DOHH2 (cell line): ENCODE measurements at regions not wholly inside any gene's neighbourhood (a gene's known extent, or its start where the extent isn't known, plus 50 kb on each side); places are given as distances from the start of the nearest gene placed in this dataset.

Experiments used
- H3F3A ChIP-seq: fragments of 200-600 bp; sonication (generic), shearing (Covaris generic); 2 replicates; pipeline ENCODE4 v1.6.0; 2016; ENCODE audit warnings: antibody characterized with exemption, mild to moderate bottlenecking; ENCODE audit not compliant: control insufficient read depth, insufficient read depth
- H3K27ac ChIP-seq: fragments of 200-600 bp; sonication (generic); 2 replicates; pipeline ENCODE4 v1.5.1; 2014; ENCODE audit warnings: low read depth, mild to moderate bottlenecking, low read length, moderate library complexity
- H3K27me3 ChIP-seq: fragments of 200-600 bp; sonication (generic); 2 replicates; pipeline ENCODE4 v1.6.1; 2014; ENCODE audit warnings: mild to moderate bottlenecking, low read length, mixed read lengths; ENCODE audit not compliant: control insufficient read depth
- H3K36me3 ChIP-seq: fragments of 200-600 bp; sonication (generic); 2 replicates; pipeline ENCODE4 v1.6.1; 2014; ENCODE audit warnings: mild to moderate bottlenecking, low read length, moderate library complexity, mixed read lengths; ENCODE audit not compliant: control insufficient read depth
- H3K4me1 ChIP-seq: fragments of 200-600 bp; sonication (generic); 2 replicates; pipeline ENCODE4 v1.6.1; 2014; ENCODE audit warnings: mild to moderate bottlenecking, low read length, mixed read lengths; ENCODE audit not compliant: control insufficient read depth
- H3K4me2 ChIP-seq: fragments of 200-600 bp; sonication (generic); 2 replicates; pipeline ENCODE4 v1.6.0; 2014; ENCODE audit warnings: mild to moderate bottlenecking, low read length, moderate library complexity
- H3K4me3 ChIP-seq: fragments of 200-600 bp; sonication (generic); 2 replicates; pipeline ENCODE4 v1.5.1; 2014; ENCODE audit warnings: mild to moderate bottlenecking, low read length, mixed read lengths
- H3K79me2 ChIP-seq: fragments of 200-600 bp; sonication (generic); 2 replicates; pipeline ENCODE4 v1.6.1; 2014; ENCODE audit warnings: mild to moderate bottlenecking, low read length, mixed read lengths; ENCODE audit not compliant: control insufficient read depth
- H3K9me2 ChIP-seq: fragments of 200-600 bp; sonication (generic); replicated peaks from 2 replicates; pipeline ENCODE4 v1.6.1; 2014; ENCODE audit warnings: mild to moderate bottlenecking, low read length, mixed read lengths; ENCODE audit not compliant: control insufficient read depth
- H3K9me3 ChIP-seq: fragments of 200-600 bp; sonication (generic); 2 replicates; pipeline ENCODE4 v1.6.1; 2014; ENCODE audit warnings: antibody characterized with exemption, low read length, mixed read lengths; ENCODE audit not compliant: control insufficient read depth, insufficient read depth
- H4K20me1 ChIP-seq: fragments of 200-600 bp; sonication (generic); 2 replicates; pipeline ENCODE4 v1.6.0; 2014; ENCODE audit warnings: low read depth, mild to moderate bottlenecking, antibody characterized with exemption, low read length, moderate library complexity; ENCODE audit not compliant: control insufficient read depth, insufficient read depth
- CTCF ChIP-seq: fragments of 200-600 bp; sonication (generic); IDR thresholded peaks from one replicate; pipeline ENCODE4 v1.5.1; 2014; ENCODE audit warnings: antibody characterized with exemption, mild to moderate bottlenecking, low read depth, low read length; ENCODE audit not compliant: poor library complexity, severe bottlenecking
- EZH2phosphoT487 ChIP-seq: fragments of 200-600 bp; sonication (generic); IDR thresholded peaks from 2 replicates; pipeline ENCODE4 v1.6.1; 2017; ENCODE audit warnings: borderline replicate concordance, mild to moderate bottlenecking, antibody characterized with exemption, low read length, moderate library complexity, mixed read lengths

GRCh38 chr22:34067031-34067430, 146.8 kb upstream of the LARGE1 start:
- H3K4me2 ChIP-seq: no peak overlapping the region
- no peak overlapping the region for H3K4me3 ChIP-seq
- TF ChIP-seq EZH2phosphoT487 (no peak), CTCF (no peak)
- no peaks in the 10 kb centered on the region for H3K27me3 ChIP-seq
- H3K36me3 ChIP-seq: no peaks in the 10 kb centered on the region
- H3K27ac ChIP-seq: no peak overlapping the region
- H3K4me1 ChIP-seq: no peaks in the 10 kb centered on the region
- H3K79me2 ChIP-seq: no peaks in the 10 kb centered on the region
- no peaks in the 10 kb centered on the region for H3K9me3 ChIP-seq
- H4K20me1 ChIP-seq: no peaks in the 10 kb centered on the region
- no peaks in the 10 kb centered on the region for H3F3A ChIP-seq
- no peaks in the 10 kb centered on the region for H3K9me2 ChIP-seq

GRCh38 chr22:34068001-34068400, 147.7 kb upstream of the LARGE1 start:
- TF ChIP-seq CTCF: no peak
- TF ChIP-seq EZH2phosphoT487: no peak
- H3K27me3 ChIP-seq: no peaks in the 10 kb centered on the region

GRCh38 chr22:34070051-34070450, 149.8 kb upstream of the LARGE1 start:
- TF ChIP-seq EZH2phosphoT487 (no peak), CTCF (no peak)
- no peaks in the 10 kb centered on the region for H3K9me2 ChIP-seq
- H3K36me3 ChIP-seq: no peaks in the 10 kb centered on the region
- H3K79me2 ChIP-seq: no peaks in the 10 kb centered on the region
- no peaks in the 10 kb centered on the region for H3F3A ChIP-seq
- no peak overlapping the region for H3K4me2 ChIP-seq
- no peaks in the 10 kb centered on the region for H3K27me3 ChIP-seq
- H4K20me1 ChIP-seq: no peaks in the 10 kb centered on the region
- H3K4me3 ChIP-seq: no peak overlapping the region
- H3K9me3 ChIP-seq: no peaks in the 10 kb centered on the region
- H3K27ac ChIP-seq: no peak overlapping the region
- H3K4me1 ChIP-seq: no peaks in the 10 kb centered on the region

More at GRCh38 chr22:34068001-34068400, 147.7 kb upstream of the LARGE1 start:
- H3K4me1 ChIP-seq: no peaks in the 10 kb centered on the region
- H3K9me2 ChIP-seq: no peaks in the 10 kb centered on the region
- H4K20me1 ChIP-seq: no peaks in the 10 kb centered on the region
- H3K27ac ChIP-seq: no peak overlapping the region
- no peak overlapping the region for H3K4me2 ChIP-seq
- no peaks in the 10 kb centered on the region for H3K9me3 ChIP-seq
- H3K4me3 ChIP-seq: no peak overlapping the region
- H3K79me2 ChIP-seq: no peaks in the 10 kb centered on the region
- no peaks in the 10 kb centered on the region for H3K36me3 ChIP-seq
- no peaks in the 10 kb centered on the region for H3F3A ChIP-seq

- H4K20me1 ChIP-seq: no peaks in the 10 kb centered on the region
- no peaks in the 10 kb centered on the region for H3F3A ChIP-seq
- TF ChIP-seq CTCF (no peak), EZH2phosphoT487 (no peak)
- no peaks in the 10 kb centered on the region for H3K36me3 ChIP-seq
- H3K4me2 ChIP-seq: no peak overlapping the region
- H3K9me3 ChIP-seq: no peaks in the 10 kb centered on the region
- no peaks in the 10 kb centered on the region for H3K79me2 ChIP-seq
- no peaks in the 10 kb centered on the region for H3K27me3 ChIP-seq
- H3K4me3 ChIP-seq: no peak overlapping the region
- no peak overlapping the region for H3K27ac ChIP-seq
- no peaks in the 10 kb centered on the region for H3K4me1 ChIP-seq
- H3K9me2 ChIP-seq: no peaks in the 10 kb centered on the region
These were observed 150.3 kb upstream of the LARGE1 start for GRCh38 chr22:34070531-34070930.
